Mucosa of rectum (tissue), 2 donors: ENCODE measurements at regions not wholly inside any gene's neighbourhood (a gene's known extent, or its start where the extent isn't known, plus 50 kb on each side); places are given as distances from the start of the nearest gene placed in this dataset.

ENCODE experiments used
- H3K27ac ChIP-seq, 2 donors: one replicate each; pipeline ENCODE4 v1.7.0; 2013; ENCODE audit warnings: inconsistent platforms in 2 of 2, low read depth in 2 of 2, low read length in 2 of 2
- H3K27me3 ChIP-seq, 2 donors: one replicate each; pipeline ENCODE4 v1.7.0; 2013; ENCODE audit warnings: low read length in 2 of 2; ENCODE audit not compliant: control insufficient read depth in 2 of 2, insufficient read depth in 2 of 2
- H3K36me3 ChIP-seq, 2 donors: one replicate each; pipeline ENCODE4 v1.7.0; 2013; ENCODE audit warnings: low read length in 2 of 2; ENCODE audit not compliant: control insufficient read depth in 2 of 2, insufficient read depth in 2 of 2
- H3K4me1 ChIP-seq, 2 donors: one replicate each; pipeline ENCODE4 v1.7.0; 2013; ENCODE audit warnings: low read length in 2 of 2, mild to moderate bottlenecking in 1 of 2; ENCODE audit not compliant: control insufficient read depth in 2 of 2, insufficient read depth in 2 of 2
- H3K4me3 ChIP-seq, 2 donors: one replicate each; pipeline ENCODE4 v1.7.0; 2013; ENCODE audit warnings: low read length in 2 of 2
- H3K9ac ChIP-seq, 2 donors: one replicate each; pipeline ENCODE4 v1.7.0; 2013; ENCODE audit warnings: low read length in 2 of 2, low read depth in 1 of 2, mild to moderate bottlenecking in 1 of 2
- H3K9me3 ChIP-seq, 2 donors: one replicate each; pipeline ENCODE4 v1.7.0; 2013; ENCODE audit warnings: low read length in 2 of 2; ENCODE audit not compliant: control insufficient read depth in 2 of 2
- donor health status: healthy.
- donor health status: Normal muscosa, but diverticular disease.

DNA sequence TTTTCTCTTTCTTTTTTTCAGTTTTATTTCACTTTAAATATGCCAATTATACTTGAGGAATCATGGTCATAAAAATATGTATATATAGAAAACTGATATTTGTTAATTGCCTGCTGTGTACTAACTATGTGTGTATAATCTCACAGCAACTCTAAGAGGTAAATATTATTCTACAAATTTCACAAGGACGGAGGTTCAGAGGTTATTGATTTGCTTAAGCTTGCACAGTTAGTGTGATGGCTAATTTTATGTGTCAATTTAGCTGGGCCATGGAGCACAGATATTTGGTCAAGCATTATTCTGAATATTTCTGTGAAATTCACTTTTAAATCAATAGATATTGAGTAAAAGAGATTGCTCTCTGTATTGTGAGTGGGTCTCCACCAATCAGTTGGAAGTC lies 75.7 kb upstream of the CENPW start:
- no peak overlapping the region for H3K4me3 ChIP-seq
- no peaks in the 10 kb centered on the region for H3K27me3 ChIP-seq
- H3K9ac ChIP-seq = no peak overlapping the region
- H3K27ac ChIP-seq = no peak overlapping the region
- H3K36me3 ChIP-seq = no peaks in the 10 kb centered on the region
- H3K9me3 ChIP-seq = peaks cover 0 to 3% of the 10 kb centered on the region in 2 donors
- H3K4me1 ChIP-seq = no peaks in the 10 kb centered on the region

- Histone ChIP-seq H3K9ac (no peak overlapping the region), H3K4me3 (no peak overlapping the region), H3K27me3 (no peaks in the 10 kb centered on the region), H3K9me3 (peaks cover 0 to 3% of the 10 kb centered on the region in 2 donors), H3K27ac (no peak overlapping the region), H3K4me1 (no peaks in the 10 kb centered on the region), H3K36me3 (no peaks in the 10 kb centered on the region)
Measured at GRCh38 chr6:126266664-126267063, 73.3 kb upstream of the CENPW start.

- Histone ChIP-seq H3K4me3 (no peak overlapping the region), H3K27ac (no peak overlapping the region), H3K4me1 (no peaks in the 10 kb centered on the region)
Measured at GRCh38 chr6:126267626-126268025, 72.3 kb upstream of the CENPW start.

GRCh38 chr6:126268092-126268491 lies 71.8 kb upstream of the CENPW start:
- H3K4me3 ChIP-seq = no peak overlapping the region
- no peaks in the 10 kb centered on the region for H3K4me1 ChIP-seq
- H3K9me3 ChIP-seq = no peaks in the 10 kb centered on the region
- no peaks in the 10 kb centered on the region for H3K27me3 ChIP-seq
- H3K9ac ChIP-seq = no peak overlapping the region
- H3K36me3 ChIP-seq = no peaks in the 10 kb centered on the region
- no peak overlapping the region for H3K27ac ChIP-seq

More at GRCh38 chr6:126267626-126268025, 72.3 kb upstream of the CENPW start:
- Histone ChIP-seq H3K36me3 (no peaks in the 10 kb centered on the region), H3K9ac (no peak overlapping the region), H3K27me3 (no peaks in the 10 kb centered on the region), H3K9me3 (no peaks in the 10 kb centered on the region)

- no peak overlapping the region for H3K27ac ChIP-seq
- H3K27me3 ChIP-seq = no peaks in the 10 kb centered on the region
- no peaks in the 10 kb centered on the region for H3K36me3 ChIP-seq
- H3K4me1 ChIP-seq = no peaks in the 10 kb centered on the region
- no peaks in the 10 kb centered on the region for H3K9me3 ChIP-seq
- H3K9ac ChIP-seq = no peak overlapping the region
- no peak overlapping the region for H3K4me3 ChIP-seq
Measured at GRCh38 chr6:126280287-126280686, 59.6 kb upstream of the CENPW start.

DNA sequence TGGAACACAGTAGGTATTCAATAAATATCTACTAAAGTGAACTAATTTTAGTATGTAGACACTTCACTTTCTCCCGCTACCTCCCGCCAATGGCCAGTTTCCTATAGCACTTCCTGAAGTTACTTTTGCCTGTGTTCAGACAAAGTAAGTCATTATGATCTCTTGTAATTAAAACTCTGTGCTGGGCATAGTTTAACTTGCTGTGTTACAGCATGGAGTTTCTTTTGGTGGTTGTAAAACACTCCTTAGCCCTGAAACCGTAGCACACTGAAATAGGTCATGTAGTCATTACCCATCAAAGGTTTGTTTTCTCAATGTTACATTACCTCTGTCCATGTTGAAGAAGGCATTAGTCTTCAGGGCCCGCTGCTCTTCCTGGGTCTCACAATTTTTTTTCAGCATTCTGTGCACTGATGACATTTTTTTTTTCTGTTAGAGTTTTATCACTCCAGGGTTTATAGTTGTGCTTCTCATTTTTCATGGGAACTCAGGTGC lies 54.0 kb upstream of the CENPW start:
- Histone ChIP-seq H3K27me3 (no peaks in the 10 kb centered on the region), H3K36me3 (no peaks in the 10 kb centered on the region), H3K9me3 (no peaks in the 10 kb centered on the region), H3K9ac (no peak overlapping the region), H3K4me3 (no peak overlapping the region), H3K4me1 (no peaks in the 10 kb centered on the region), H3K27ac (no peak overlapping the region)
